ENCODE measurements at regions not wholly inside any gene's neighbourhood (a gene's known extent, or its start where the extent isn't known, plus 50 kb on each side); places are given as distances from the start of the nearest gene placed in this dataset.
"Not testable (repeated sequence)": the region's sequence is repeated elsewhere in the genome, so short reads cannot be mapped to it uniquely, and the experiment has no call there.

GRCh38 chr5:91925249-91925648 is 542.1 kb upstream of the ARRDC3 start:
- H3K4me1 ChIP-seq: no peaks in the 10 kb centered on the region
- no peak overlapping the region for H3K27ac ChIP-seq
- H3K9me3 ChIP-seq: no peaks in the 10 kb centered on the region
- DNase-seq (no peak), ATAC-seq (no peak)
- H3K27me3 ChIP-seq: no peaks in the 10 kb centered on the region
- intact Hi-C loops (cut with DNase I): loop anchor here in 2 of 10 donors (10.0 kb wide), 1 partner anchor 300 kb away; no protein-coding TSS in a partner anchor
- WGBS, 4 donors: 69 to 80% (median 73%) methylated on average over 1 of the region's 1 CpG
- TF ChIP-seq CTCF (IDR thresholded peaks at IDR 0.05): no peak
- no peak for TF ChIP-seq POLR2A (IDR thresholded peaks at IDR 0.05)
- H3K36me3 ChIP-seq: no peaks in the 10 kb centered on the region
- H3K4me3 ChIP-seq: no peak overlapping the region

GRCh38 chr5:91917037-91917814 is 534.1 kb upstream of the ARRDC3 start:
- H3K36me3 ChIP-seq; H3K27ac ChIP-seq; H3K9me3 ChIP-seq; ATAC-seq; H3K27me3 ChIP-seq; H3K4me1 ChIP-seq; H3K4me3 ChIP-seq; intact Hi-C loops (cut with DNase I): not testable (repeated sequence)
- WGBS, 4 donors: 92 to 96% (median 94%) methylated on average over 14 to 51 of the region's 51 CpGs
- peak in 2 of 5 donors; percentile 17 to 38 for DNase-seq

DNA sequence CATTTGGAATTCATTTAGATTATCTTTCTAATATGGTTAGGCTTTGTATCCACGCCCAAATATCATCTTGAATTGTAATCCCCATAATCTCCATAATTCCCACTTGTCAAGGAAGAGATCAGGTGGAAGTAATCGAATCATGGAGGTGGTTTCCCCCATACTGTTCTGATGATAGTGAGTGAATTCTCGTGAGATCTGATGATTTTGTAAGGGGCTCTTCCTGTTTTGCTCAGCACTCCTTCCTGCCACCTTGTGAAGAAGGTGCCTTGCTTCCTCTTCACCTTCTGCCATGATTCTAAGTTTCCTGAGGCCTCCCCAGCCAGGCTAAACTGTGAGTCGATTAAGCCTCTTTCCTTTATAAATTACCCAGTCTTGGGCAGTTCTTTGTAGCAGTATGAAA is 527.5 kb upstream of the ARRDC3 start:
- H3K4me1 ChIP-seq: no peaks in the 10 kb centered on the region
- no peak overlapping the region for H3K27ac ChIP-seq
- intact Hi-C loops (cut with DNase I): no loop called here
- no peaks in the 10 kb centered on the region for H3K9me3 ChIP-seq
- DNase-seq: no peak
- WGBS, 4 donors: 71 to 84% (median 73%) methylated on average over 4 of the region's 4 CpGs
- TF ChIP-seq CTCF (IDR thresholded peaks at IDR 0.05) (no peak), POLR2A (IDR thresholded peaks at IDR 0.05) (no peak)
- no peaks in the 10 kb centered on the region for H3K27me3 ChIP-seq
- no peaks in the 10 kb centered on the region for H3K36me3 ChIP-seq
- no peak for ATAC-seq
- no peak overlapping the region for H3K4me3 ChIP-seq

GRCh38 chr5:91910247-91910646 is 527.1 kb upstream of the ARRDC3 start:
- Histone ChIP-seq H3K4me3 (no peak overlapping the region), H3K36me3 (no peaks in the 10 kb centered on the region), H3K27me3 (no peaks in the 10 kb centered on the region), H3K9me3 (no peaks in the 10 kb centered on the region), H3K4me1 (no peaks in the 10 kb centered on the region), H3K27ac (no peak overlapping the region)
- DNase-seq: no peak
- ATAC-seq: no peak
- WGBS, 4 donors: 69 to 86% (median 80%) methylated on average over 2 of the region's 2 CpGs
- intact Hi-C loops (cut with DNase I): no loop called here
- TF ChIP-seq CTCF (IDR thresholded peaks at IDR 0.05): no peak
- no peak for TF ChIP-seq POLR2A (IDR thresholded peaks at IDR 0.05)

GRCh38 chr5:91906494-91906893 is 523.4 kb upstream of the ARRDC3 start:
- H3K36me3 ChIP-seq: no peaks in the 10 kb centered on the region
- H3K4me3 ChIP-seq: no peak overlapping the region
- 72 to 73% (median 73%) methylated on average over 1 of the region's 1 CpG for WGBS, 4 donors
- no peak overlapping the region for H3K27ac ChIP-seq
- no peaks in the 10 kb centered on the region for H3K9me3 ChIP-seq
- H3K27me3 ChIP-seq: no peaks in the 10 kb centered on the region
- ATAC-seq (no peak), DNase-seq (no peak)
- TF ChIP-seq POLR2A (IDR thresholded peaks at IDR 0.05): no peak
- no peak for TF ChIP-seq CTCF (IDR thresholded peaks at IDR 0.05)
- intact Hi-C loops (cut with DNase I): no loop called here
- no peaks in the 10 kb centered on the region for H3K4me1 ChIP-seq

Data from heart left ventricle (tissue), 16 donors.